BJ (cell line): ENCODE measurements at regions not wholly inside any gene's neighbourhood (a gene's known extent, or its start where the extent isn't known, plus 50 kb on each side); places are given as distances from the start of the nearest gene placed in this dataset.

Experiments
- CTCF ChIA-PET: fragments of 350-600 bp; formaldehyde crosslinking; extraction: SDS; loops from one replicate; lab custom pipeline; 2021; ENCODE audit warnings: antibody characterized with exemption, inconsistent platforms; lab: Yijun Ruan, JAX
- POLR2A ChIA-PET: fragments of 300-600 bp; sonication (Branson Sonifier 250); formaldehyde crosslinking; extraction: SDS; loops from one replicate; lab custom pipeline; 2021; ENCODE audit warnings: antibody characterized with exemption; lab: Charles Lee
- DNase-seq: peaks from one replicate; pipeline ENCODE4 v3.0.0-alpha.2; 2011; ENCODE audit warnings: low read depth
- H3K27me3 ChIP-seq: 2 replicates; pipeline ENCODE4 v1.6.0; 2011; ENCODE audit warnings: low read length; ENCODE audit not compliant: control insufficient read depth, insufficient read depth
- H3K36me3 ChIP-seq: 2 replicates; pipeline ENCODE4 v1.5.1; 2011; ENCODE audit warnings: low read length; ENCODE audit not compliant: control insufficient read depth, insufficient read depth
- H3K4me3 ChIP-seq: 2 replicates; pipeline ENCODE4 v1.5.1; 2011; ENCODE audit warnings: low read depth, mild to moderate bottlenecking, control low read depth, low read length
- CTCF ChIP-seq: IDR thresholded peaks from 2 replicates; pipeline ENCODE4 v1.5.1; 2011; ENCODE audit warnings: low read depth, mild to moderate bottlenecking, control low read depth, inconsistent platforms, low read length, moderate library complexity; ENCODE audit not compliant: insufficient read depth

GRCh38 chr3:159919873-159920272 lies 68.8 kb upstream of the IL12A start:
- Histone ChIP-seq H3K36me3 (no peaks in the 10 kb centered on the region), H3K27me3 (no peaks in the 10 kb centered on the region), H3K4me3 (no peak overlapping the region)
- DNase-seq = no peak
- ChIA-PET POLR2A (no interaction called here), CTCF (no interaction called here)
- TF ChIP-seq CTCF = no peak

- DNase-seq = no peak
- no peak for TF ChIP-seq CTCF
- Histone ChIP-seq H3K36me3 (no peaks in the 10 kb centered on the region), H3K4me3 (no peak overlapping the region), H3K27me3 (no peaks in the 10 kb centered on the region)
- ChIA-PET CTCF (interaction anchor here (0.6 to 2.0 kb wide), 4 partner anchors 8 to 82 kb away, joined by 3 to 5 read pairs (median 4); partner anchors contain the start of gene IL12A), POLR2A (no interaction called here)
Measured at GRCh38 chr3:159922193-159922840, 66.3 kb upstream of the IL12A start.

GRCh38 chr3:159922861-159923312 lies 65.7 kb upstream of the IL12A start:
- Histone ChIP-seq H3K4me3 (no peak overlapping the region), H3K36me3 (no peaks in the 10 kb centered on the region), H3K27me3 (no peaks in the 10 kb centered on the region)
- POLR2A ChIA-PET = no interaction called here
- no peak for DNase-seq
- no peak for TF ChIP-seq CTCF
- CTCF ChIA-PET = interaction anchor here (0.6 to 2.0 kb wide), 4 partner anchors 9 to 81 kb away, joined by 3 to 5 read pairs (median 4); partner anchors contain the start of gene IL12A

GRCh38 chr3:159923336-159923735 lies 65.3 kb upstream of the IL12A start:
- ChIA-PET POLR2A (no interaction called here), CTCF (interaction anchor here (1.0 to 2.0 kb wide), 5 partner anchors 9 to 81 kb away, joined by 3 to 7 read pairs (median 5); partner anchors contain the start of gene IL12A)
- H3K4me3 ChIP-seq = no peak overlapping the region
- H3K27me3 ChIP-seq = no peaks in the 10 kb centered on the region
- no peaks in the 10 kb centered on the region for H3K36me3 ChIP-seq
- no peak for DNase-seq
- TF ChIP-seq CTCF = no peak

GRCh38 chr3:159923956-159924355 lies 64.7 kb upstream of the IL12A start:
- Histone ChIP-seq H3K4me3 (no peak overlapping the region), H3K36me3 (no peaks in the 10 kb centered on the region), H3K27me3 (no peaks in the 10 kb centered on the region)
- no peak for DNase-seq
- ChIA-PET CTCF (interaction anchor here (1.0 to 2.0 kb wide), 4 partner anchors 10 to 80 kb away, joined by 3 to 7 read pairs (median 6); partner anchors contain the start of gene IL12A), POLR2A (no interaction called here)
- no peak for TF ChIP-seq CTCF
